CMK (cell line): ENCODE measurements at regions not wholly inside any gene's neighbourhood (a gene's known extent, or its start where the extent isn't known, plus 50 kb on each side); places are given as distances from the start of the nearest gene placed in this dataset.
"Not testable (repeated sequence)": the region's sequence is repeated elsewhere in the genome, so short reads cannot be mapped to it uniquely, and the experiment has no call there.

Source experiments
- DNase-seq: peaks from one replicate; pipeline ENCODE4 v3.0.0-alpha.2; 2010; ENCODE audit warnings: low read depth

GRCh38 chr4:3614731-3614980 is 82.4 kb upstream of the LRPAP1 start:
- DNase-seq = no peak

GRCh38 chr4:3613967-3614730 is 81.9 kb upstream of the LRPAP1 start:
- no peak for DNase-seq

DNA sequence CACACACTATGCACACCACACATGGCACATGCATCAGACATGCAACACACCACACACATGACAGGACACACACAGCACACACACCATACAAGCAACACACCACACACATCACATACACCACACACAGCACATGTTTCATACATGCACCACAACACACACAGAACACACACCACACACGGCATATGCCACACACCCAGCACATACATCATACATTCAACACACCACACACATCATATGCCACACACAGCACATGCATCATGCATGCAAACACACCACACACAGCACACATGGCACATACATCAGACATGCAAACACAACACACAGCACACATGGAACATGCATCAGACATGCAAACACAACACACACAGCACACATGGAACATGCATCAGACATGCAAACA is 80.7 kb upstream of the LRPAP1 start:
- no peak for DNase-seq

DNA sequence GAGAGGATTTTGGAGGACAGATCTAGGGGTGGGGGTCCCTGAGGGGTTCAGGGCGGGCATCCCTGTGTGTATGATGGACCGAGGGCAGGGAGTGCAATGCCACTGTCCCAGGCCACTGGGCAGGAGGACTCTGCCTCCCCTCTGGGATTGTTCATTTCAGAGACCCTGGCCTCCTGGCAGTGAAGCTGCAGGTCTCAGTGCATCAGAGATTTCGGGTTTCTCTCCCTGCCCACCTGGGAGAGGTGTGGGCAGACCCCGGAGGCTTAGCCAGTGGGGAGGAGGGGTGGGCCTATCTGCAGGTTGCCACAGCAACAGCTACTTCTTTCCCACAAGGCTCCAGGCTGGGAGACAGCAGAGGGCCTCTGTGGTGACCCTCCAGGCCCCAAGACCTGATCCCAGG is 80.1 kb upstream of the LRPAP1 start:
- no peak for DNase-seq

DNA sequence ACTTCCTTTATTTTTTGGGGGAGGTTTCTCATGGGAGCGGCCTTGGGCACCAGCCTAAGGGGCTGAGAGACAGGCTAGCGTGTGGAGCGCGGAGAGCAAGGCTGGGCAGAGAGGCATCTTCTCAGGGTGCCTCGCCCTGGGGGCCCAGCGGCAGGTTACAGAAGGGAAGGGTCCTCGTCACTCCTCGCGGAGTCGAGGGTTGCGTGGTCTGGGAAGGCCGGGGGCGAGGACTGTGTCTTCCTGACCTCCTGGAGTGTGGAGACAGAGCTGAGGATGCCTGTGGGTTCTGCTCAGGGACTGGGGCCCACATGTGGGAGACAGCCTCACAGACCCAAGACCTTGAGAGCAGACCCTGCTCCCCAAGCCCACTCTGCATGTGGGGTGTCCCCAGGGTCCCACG is 79.6 kb upstream of the LRPAP1 start:
- no peak for DNase-seq

DNA sequence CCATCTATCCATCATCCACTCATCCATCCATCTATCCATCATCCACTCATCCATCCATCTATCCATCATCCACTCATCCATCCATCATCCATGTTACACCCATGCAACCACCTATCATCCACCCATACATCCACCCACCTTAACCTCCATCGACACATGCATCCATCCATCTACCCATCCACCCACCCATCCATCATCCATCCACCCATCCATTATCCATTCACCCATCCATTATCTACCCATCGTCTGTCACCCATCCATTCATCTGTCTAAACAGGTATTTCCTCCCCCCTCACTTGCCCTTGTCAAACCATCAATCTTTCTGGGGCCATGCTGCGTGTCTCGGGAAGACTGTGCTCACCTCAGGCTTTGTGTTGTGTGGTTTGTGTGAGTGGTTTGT is 78.6 kb upstream of the LRPAP1 start:
- not testable (repeated sequence) for DNase-seq

DNA sequence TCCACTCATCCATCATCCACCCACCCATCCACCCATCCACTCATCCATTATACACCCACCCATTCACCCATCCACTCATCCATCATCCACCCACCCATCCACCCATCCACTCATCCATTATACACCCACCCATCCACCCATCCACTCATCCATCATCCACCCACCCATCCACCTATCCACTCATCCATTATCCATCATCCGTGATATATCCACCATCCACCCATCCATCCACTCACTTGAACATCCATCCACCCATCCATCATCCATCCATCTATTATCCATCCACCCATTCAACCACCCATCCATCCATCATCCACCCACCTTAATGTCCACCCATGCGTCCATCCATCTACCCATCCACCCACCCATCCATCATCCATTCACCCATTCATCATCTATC is 77.7 kb upstream of the LRPAP1 start:
- DNase-seq = not testable (repeated sequence)

- no peak for DNase-seq
Observed at GRCh38 chr4:3607690-3608552, 75.7 kb upstream of the LRPAP1 start.

DNA sequence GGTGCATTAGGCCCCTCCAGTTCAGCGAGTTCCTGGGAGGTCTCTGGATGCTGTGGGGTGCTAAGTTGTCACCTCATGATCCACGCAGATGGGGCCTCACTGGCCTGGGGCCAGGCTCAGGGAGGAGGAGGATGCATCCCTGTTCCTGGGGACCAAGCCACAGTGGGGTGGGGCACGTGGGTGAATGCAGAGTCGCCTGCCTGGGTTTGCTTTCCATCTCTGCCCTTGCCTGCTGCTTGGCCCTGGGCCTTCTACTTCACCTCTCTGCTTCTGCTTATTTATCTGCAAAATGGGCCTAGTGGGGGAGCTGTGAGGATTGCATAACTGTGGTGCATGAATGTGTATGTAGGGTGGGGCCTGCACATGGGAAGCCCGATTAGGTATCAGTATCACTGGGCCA is 74.6 kb upstream of the LRPAP1 start:
- not testable (repeated sequence) for DNase-seq

- not testable (repeated sequence) for DNase-seq
Observed at GRCh38 chr4:3606271-3606670, 74.0 kb upstream of the LRPAP1 start.

GRCh38 chr4:3605491-3605890 is 73.3 kb upstream of the LRPAP1 start:
- DNase-seq = no peak

- not testable (repeated sequence) for DNase-seq
Observed at GRCh38 chr4:3602886-3603645, 70.8 kb upstream of the LRPAP1 start.

DNA sequence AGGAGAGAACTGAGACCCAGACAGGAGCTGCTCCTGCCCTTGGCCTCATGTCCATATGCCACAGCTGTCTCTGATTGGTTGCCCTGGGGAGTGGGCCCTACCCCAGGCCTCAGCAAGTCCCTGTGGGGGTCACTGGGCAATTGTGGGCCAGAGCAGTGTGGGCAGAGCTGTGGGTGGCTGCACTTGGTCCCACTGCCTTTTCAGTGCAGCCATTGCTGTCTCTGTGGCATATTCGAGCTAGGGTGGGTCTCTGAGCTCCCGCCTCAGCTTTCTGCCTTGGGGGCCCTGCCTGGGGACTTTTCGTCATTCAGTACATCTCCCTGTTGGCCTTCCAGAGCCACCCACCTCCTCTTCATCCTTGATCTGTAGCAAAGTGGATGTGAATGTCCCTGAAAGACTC is 69.8 kb upstream of the LRPAP1 start:
- no peak for DNase-seq

DNA sequence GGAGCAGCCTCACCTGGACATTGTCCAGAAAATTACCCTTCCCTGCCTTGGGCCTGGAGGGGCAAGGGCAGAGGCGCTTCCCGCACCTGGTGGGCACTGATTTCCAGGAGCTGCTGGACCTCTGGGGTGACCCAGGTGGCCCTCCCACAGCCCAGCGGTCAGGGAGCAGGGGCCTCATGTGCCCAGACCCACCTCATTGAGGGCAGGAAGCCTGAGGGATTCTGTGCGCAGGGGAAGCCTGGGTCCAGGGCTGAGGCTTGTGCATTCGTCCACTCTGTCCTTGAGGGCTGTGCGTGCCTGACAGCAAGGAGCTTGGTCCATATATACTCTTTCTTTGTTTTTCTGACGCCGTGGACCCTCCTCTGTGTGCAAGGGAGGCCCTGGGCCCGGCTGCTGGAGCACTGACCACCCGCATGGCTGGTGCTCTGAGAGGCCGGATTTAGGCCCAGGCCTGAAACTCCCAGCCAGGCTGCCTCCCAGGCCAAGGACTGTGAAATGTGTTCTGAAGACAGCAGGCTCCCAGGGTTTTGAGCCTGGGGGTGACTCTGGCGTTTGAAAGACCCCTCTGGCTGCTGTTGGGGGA is 69.0 kb upstream of the LRPAP1 start:
- DNase-seq = not testable (repeated sequence)

DNA sequence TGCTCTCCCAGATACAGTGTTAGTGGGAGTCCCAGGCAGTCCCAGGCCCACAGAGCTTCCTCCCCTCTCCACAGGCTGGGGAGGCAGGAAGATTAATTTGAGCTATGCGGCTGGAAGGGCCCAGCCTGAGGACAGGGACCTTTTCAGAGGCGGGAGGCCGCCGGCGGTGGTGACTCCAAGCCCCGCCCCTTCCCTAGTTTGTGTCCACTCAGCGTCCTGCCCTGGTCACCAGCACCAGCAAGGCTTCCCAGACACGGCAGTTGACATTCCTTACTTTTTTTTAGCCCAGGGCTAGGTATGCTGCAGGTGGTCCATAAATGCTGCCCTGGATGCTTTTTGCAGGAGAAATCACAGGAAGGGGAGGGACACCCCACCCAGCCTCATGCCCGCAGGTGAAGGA is 67.7 kb upstream of the LRPAP1 start:
- no peak for DNase-seq

DNA sequence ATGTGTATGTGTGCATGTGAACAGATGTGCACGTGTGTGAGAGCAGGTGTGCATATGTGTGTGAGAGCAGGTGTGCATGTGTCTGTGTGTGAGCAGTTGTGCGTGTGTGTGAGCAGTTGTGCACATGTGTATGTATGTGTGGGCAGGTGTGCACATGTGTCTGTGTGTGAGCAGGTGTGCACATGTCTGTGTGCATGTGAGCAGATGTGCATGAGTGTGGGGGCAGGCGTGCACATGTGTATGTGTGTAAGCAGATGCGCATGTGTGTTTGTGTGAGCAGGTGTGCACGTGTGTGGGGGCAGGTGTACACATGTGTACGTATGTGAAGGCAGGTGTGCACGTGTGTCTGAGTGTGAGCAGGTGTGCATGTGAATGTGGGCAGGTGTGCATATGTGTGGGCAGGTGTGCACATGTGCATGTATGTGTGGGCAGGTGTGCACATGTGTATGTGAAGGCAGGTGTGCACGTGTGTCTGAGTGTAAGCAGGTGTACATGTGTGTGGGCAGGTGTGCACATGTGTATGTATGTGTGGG is 66.5 kb upstream of the LRPAP1 start:
- no peak for DNase-seq

DNA sequence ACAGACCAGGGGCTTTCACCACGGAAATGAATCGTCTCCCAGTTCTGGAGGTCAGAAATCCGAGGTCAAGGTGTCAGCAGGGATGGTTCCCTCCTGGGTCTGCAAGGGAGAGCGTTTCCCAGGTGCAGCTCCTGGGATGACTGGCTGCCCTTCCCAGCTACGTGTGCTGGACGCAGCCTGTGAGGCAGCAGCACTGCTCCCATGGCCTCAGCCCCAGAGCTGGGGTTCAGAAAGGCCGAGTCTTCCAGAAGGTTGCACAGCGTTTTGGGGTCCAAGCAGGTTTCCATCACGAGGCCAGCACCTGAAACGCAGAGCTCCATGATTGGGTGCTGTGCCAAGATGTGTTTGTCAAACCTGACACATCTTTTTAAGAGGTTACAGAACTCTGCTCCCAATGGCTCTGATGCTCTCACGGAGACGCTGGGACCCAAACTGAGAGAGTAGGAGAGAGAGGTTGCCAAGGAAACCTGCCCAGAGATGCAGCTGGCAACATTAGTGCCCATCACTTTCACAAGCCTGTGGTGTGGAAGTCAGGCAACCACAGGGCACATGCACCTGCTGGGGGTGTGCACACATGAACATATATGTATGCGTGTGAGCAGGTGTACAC is 65.8 kb upstream of the LRPAP1 start:
- not testable (repeated sequence) for DNase-seq

DNA sequence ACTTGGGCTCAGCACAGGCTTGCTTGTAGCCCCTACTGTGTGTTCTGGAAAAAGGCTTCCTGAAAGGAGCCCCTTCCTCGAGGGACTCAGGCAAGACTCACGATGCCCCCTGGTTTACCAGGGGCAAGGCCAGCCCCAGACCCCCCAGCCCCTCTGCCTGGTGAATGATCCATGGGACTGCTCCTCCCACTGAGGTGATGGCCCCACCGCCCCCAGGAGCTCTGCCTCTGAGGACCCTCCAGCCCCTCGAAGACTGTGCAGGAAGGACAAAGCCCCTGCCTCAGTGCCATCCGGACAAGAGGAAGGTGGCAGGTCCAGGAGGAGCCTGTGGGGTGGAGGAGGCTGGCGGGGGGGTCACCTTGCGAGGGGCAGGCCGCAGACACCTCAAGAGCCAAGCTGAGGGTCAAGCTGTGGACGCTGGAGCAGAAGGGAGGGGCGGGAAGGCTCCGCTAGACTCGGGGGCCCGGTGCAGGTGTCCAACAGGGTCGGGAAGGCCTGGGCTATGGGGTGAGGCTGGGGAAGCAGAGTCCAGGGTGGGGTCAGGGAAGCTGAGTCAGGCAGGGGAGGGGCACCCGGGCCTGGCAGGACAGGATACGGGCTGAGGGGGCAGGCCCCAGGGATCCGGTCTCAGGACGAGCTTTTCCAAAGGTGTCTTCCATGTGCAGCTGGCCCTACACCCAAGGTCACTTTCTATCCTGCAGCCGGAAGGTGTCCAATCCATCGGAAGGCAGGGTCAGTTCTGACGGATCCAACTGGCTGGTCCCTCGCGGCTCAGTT is 64.9 kb upstream of the LRPAP1 start:
- DNase-seq = not testable (repeated sequence)

DNA sequence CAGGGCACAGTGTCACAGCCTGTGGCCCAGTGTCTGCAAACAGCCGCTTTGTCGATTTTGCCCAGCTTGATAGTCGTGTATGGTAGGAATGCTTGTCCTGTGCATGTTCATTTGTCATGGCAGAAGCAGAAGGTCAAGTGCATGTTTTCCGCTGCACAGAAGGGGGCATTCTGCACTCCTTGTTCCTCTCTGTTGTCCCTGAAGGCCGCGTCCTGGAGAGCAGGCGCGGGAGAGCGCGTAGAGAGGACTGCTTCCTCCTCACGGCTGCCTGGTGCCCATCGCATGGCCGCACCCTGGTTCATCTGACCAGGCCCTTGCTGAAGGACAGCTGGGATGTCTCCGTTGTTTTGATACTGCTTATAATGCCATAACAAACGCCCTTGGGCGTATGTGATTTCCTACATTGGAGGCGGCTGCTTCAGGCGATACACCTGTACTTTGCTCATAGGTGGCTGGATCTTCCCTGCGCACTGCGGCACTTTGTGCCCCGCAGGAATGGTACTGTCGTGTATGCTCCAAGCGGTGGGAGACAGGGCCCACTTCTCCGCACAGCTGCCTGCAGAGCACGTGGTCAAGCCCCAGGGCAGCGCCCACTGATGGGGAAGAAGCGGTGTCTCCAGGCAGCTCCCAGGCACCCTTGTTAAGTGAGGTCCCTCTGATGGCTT is 63.5 kb upstream of the LRPAP1 start:
- not testable (repeated sequence) for DNase-seq

DNA sequence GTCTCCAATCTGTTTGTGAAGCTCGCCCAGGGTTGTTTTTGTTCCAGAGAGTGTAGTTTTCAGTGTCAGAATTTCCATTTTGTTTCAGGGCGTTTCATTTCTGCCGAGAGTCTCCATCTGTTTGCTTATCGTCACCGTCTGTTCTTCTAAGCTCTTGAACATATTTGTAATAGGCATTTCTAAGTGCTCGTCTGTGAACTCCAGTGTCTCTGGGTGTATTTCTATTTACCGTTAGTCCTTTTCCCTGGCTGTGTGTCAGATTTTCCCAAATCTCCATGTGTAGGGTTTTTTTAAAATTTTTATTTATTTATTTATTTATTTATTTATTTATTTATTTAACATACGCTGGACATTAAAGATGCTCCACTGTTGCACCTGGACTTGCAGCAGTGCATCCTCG is 62.5 kb upstream of the LRPAP1 start:
- DNase-seq = not testable (repeated sequence)
